HK-2 (cell line): ENCODE measurements at regions not wholly inside any gene's neighbourhood (a gene's known extent, or its start where the extent isn't known, plus 50 kb on each side); places are given as distances from the start of the nearest gene placed in this dataset.
"Not testable (repeated sequence)": the region's sequence is repeated elsewhere in the genome, so short reads cannot be mapped to it uniquely, and the experiment has no call there.

Experiments used
- DNase-seq: peaks from one replicate; pipeline ENCODE4 v3.0.0-alpha.2; 2018; ENCODE audit not compliant: unreplicated experiment

GRCh38 chr5:9787861-9788600 is 157.9 kb upstream of the TAS2R1 start:
- DNase-seq, result no peak

GRCh38 chr5:9786380-9787360 is 156.5 kb upstream of the TAS2R1 start:
- DNase-seq, result no peak

GRCh38 chr5:9785751-9786150 is 155.6 kb upstream of the TAS2R1 start:
- DNase-seq, result no peak

GRCh38 chr5:9784231-9784630 is 154.1 kb upstream of the TAS2R1 start:
- no peak for DNase-seq

GRCh38 chr5:9782826-9783560 is 152.8 kb upstream of the TAS2R1 start:
- DNase-seq, result no peak

GRCh38 chr5:9781890-9782289 is 151.7 kb upstream of the TAS2R1 start:
- DNase-seq, result no peak

GRCh38 chr5:9781275-9781674 is 151.1 kb upstream of the TAS2R1 start:
- DNase-seq, result no peak

GRCh38 chr5:9780501-9780900 is 150.3 kb upstream of the TAS2R1 start:
- DNase-seq, result no peak

- no peak for DNase-seq
These were observed 146.4 kb upstream of the TAS2R1 start for GRCh38 chr5:9776525-9776924.

GRCh38 chr5:9775339-9775738 is 145.2 kb upstream of the TAS2R1 start:
- no peak for DNase-seq

GRCh38 chr5:9774472-9775079 is 144.4 kb upstream of the TAS2R1 start:
- no peak for DNase-seq

GRCh38 chr5:9771079-9771478 is 140.9 kb upstream of the TAS2R1 start:
- DNase-seq, result no peak

GRCh38 chr5:9766581-9766980 is 136.4 kb upstream of the TAS2R1 start:
- no peak for DNase-seq

GRCh38 chr5:9765419-9766140 is 135.4 kb upstream of the TAS2R1 start:
- no peak for DNase-seq

GRCh38 chr5:9761706-9762105 is 131.6 kb upstream of the TAS2R1 start:
- DNase-seq, result no peak

- not testable (repeated sequence) for DNase-seq
These were observed 122.5 kb upstream of the TAS2R1 start for GRCh38 chr5:9752670-9753069.

- DNase-seq, result no peak
These were observed 113.4 kb upstream of the TAS2R1 start for GRCh38 chr5:9743507-9743906.

GRCh38 chr5:9742848-9743247 is 112.7 kb upstream of the TAS2R1 start:
- DNase-seq, result no peak

GRCh38 chr5:9739135-9739534 is 109.0 kb upstream of the TAS2R1 start:
- DNase-seq, result no peak

- DNase-seq, result no peak
These were observed 107.1 kb upstream of the TAS2R1 start for GRCh38 chr5:9737265-9737664.

GRCh38 chr5:9733486-9733885 is 103.3 kb upstream of the TAS2R1 start:
- DNase-seq, result no peak
